Mammary epithelial cell (primary cell): ENCODE measurements at regions not wholly inside any gene's neighbourhood (a gene's known extent, or its start where the extent isn't known, plus 50 kb on each side); places are given as distances from the start of the nearest gene placed in this dataset.

Source experiments
- EZH2 ChIP-seq: IDR thresholded peaks from 2 replicates; pipeline ENCODE4 v1.6.1; 2012; ENCODE audit warnings: low read length, inconsistent platforms, borderline replicate concordance
- TF ChIP-seq, protein P1 (sequence below), 2 donors: IDR thresholded peaks in 1 of 2; conservative IDR thresholded peaks in 1 of 2; 2 replicates each; pipeline ENCODE4 v1.5.1; 2011 to 2012; ENCODE audit warnings: inconsistent platforms in 2 of 2, low read length in 2 of 2, mild to moderate bottlenecking in 2 of 2, control low read depth in 1 of 2, low read depth in 1 of 2; ENCODE audit not compliant: insufficient read depth in 1 of 2; ENCODE audit errors: extremely low read depth in 1 of 2

DNA sequence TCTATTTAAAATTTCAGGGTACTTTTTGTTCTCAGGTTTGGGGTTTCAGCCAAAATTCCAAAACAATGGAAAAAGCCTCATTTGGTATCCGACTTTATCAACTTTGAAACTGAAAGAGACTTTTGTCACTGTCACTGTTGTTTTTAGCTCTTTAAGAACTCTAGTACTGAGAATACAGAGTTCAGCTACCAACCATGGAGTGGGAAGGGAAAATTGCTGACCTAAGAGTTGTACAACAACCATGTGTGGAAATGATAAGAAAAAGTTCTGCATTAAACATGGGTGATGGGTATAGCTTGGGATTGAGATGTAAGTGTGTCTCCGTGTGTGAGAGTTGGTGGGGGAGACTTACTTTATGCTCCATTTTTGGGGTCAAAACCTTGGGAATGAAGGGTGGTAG is 206.6 kb upstream of the LRATD1 start:
- TF ChIP-seq EZH2: no peak
- TF ChIP-seq, protein P1, sequence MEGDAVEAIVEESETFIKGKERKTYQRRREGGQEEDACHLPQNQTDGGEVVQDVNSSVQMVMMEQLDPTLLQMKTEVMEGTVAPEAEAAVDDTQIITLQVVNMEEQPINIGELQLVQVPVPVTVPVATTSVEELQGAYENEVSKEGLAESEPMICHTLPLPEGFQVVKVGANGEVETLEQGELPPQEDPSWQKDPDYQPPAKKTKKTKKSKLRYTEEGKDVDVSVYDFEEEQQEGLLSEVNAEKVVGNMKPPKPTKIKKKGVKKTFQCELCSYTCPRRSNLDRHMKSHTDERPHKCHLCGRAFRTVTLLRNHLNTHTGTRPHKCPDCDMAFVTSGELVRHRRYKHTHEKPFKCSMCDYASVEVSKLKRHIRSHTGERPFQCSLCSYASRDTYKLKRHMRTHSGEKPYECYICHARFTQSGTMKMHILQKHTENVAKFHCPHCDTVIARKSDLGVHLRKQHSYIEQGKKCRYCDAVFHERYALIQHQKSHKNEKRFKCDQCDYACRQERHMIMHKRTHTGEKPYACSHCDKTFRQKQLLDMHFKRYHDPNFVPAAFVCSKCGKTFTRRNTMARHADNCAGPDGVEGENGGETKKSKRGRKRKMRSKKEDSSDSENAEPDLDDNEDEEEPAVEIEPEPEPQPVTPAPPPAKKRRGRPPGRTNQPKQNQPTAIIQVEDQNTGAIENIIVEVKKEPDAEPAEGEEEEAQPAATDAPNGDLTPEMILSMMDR (conservative IDR thresholded peaks at IDR 0.05 in 1 of 2, IDR thresholded peaks at IDR 0.05 in 1 of 2; ENCODE audit: extremely low read depth in 1 of 2, insufficient read depth in 1 of 2, low read depth in 1 of 2, low read length in 2 of 2): no peak
